C4-2B (cell line): ENCODE measurements at regions not wholly inside any gene's neighbourhood (a gene's known extent, or its start where the extent isn't known, plus 50 kb on each side); places are given as distances from the start of the nearest gene placed in this dataset.

ENCODE experiments used
- H3K27ac ChIP-seq: fragments of 450-650 bp; 2 replicates; pipeline ENCODE4 v1.5.1; 2017
- CTCF ChIP-seq: fragments of 450-650 bp; conservative IDR thresholded peaks from 2 replicates; pipeline ENCODE4 v1.5.1; 2017; ENCODE audit warnings: mild to moderate bottlenecking
- ZFX ChIP-seq: fragments of 450-650 bp; IDR thresholded peaks from 2 replicates; pipeline ENCODE4 v1.6.1; 2017

- H3K27ac ChIP-seq, result no peak overlapping the region
- TF ChIP-seq ZFX, result no peak
- no peak for TF ChIP-seq CTCF
Observed at GRCh38 chr20:22652681-22653588, 68.6 kb upstream of the FOXA2 start.

GRCh38 chr20:22653658-22654642 lies 69.6 kb upstream of the FOXA2 start:
- no peak overlapping the region for H3K27ac ChIP-seq

GRCh38 chr20:22663528-22664025 lies 79.2 kb upstream of the FOXA2 start:
- no peak for TF ChIP-seq CTCF
- TF ChIP-seq ZFX, result no peak
- H3K27ac ChIP-seq, result no peak overlapping the region

More at GRCh38 chr20:22653658-22654642, 69.6 kb upstream of the FOXA2 start:
- TF ChIP-seq ZFX (no peak), CTCF (no peak)

DNA sequence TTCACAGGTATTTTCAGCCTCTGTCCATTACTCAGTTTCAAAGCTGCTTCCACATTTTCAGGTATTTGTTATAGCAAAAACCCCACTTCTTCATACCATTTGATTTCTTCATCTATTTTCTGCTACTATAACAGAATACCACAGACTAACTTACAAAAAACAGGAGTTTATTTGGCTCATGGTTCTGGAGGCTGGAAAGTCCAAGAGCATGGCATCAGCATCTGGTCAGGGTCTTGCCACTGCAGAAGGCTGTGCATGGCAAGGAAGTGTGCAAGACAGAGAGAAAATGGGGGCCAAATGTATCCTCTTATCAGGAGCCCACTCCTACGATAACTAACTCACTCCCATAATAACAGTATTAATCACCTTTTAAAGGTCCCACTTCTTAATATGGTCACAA lies 82.8 kb upstream of the FOXA2 start:
- no peak overlapping the region for H3K27ac ChIP-seq
- TF ChIP-seq ZFX (no peak), CTCF (no peak)

DNA sequence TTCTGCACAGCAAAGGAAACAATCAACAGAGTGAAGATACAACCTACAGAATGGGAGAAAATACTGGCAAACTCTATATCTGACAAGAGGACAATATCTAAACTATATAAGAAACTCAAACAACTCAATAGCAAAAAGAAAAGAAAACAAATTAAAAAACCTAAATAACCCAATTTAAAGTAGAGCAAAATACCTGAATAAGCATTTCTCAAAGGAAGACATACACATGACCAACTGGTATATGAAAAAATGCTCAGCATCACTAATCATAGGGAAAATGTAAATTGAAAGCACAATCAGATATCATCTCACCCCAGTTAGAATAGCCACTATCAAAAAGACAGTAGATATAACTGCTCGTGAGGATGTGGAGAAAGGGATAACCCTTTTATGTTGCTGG lies 87.8 kb upstream of the FOXA2 start:
- H3K27ac ChIP-seq, result no peak overlapping the region
- no peak for TF ChIP-seq CTCF
- TF ChIP-seq ZFX, result no peak

DNA sequence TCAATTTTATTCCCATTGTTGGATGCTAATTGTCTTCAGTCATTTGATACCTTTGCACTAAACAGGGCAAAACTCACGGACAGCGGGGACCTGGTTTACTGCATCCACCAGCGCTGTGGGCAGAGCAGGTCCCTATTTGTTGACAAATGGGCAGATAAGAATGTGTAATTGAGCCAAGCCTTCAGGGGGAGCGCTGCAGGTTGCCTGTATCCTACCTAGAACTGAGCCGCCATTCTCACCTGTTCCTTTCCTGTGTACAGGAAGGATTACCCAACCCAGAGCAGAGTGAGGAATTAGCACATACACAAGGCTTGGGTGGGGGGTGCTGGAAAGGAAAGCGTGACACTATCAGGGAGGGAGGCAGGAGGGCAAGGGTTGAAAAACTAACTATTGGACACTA lies 89.1 kb upstream of the FOXA2 start:
- TF ChIP-seq ZFX, result no peak
- TF ChIP-seq CTCF, result no peak
- no peak overlapping the region for H3K27ac ChIP-seq
